Hepatocyte (in vitro differentiated cells): ENCODE measurements at regions not wholly inside any gene's neighbourhood (a gene's known extent, or its start where the extent isn't known, plus 50 kb on each side); places are given as distances from the start of the nearest gene placed in this dataset.

Experiments used
- DNase-seq: peaks from one replicate; pipeline ENCODE4 v3.0.0-alpha.2; 2016; ENCODE audit warnings: low spot score
- H2AFZ ChIP-seq: fragments of 200-600 bp; sonication (generic); 2 replicates; pipeline ENCODE4 v1.6.0; 2016; ENCODE audit warnings: antibody characterized with exemption, mild to moderate bottlenecking
- H3K27ac ChIP-seq: fragments of 200-600 bp; sonication (generic); 2 replicates; pipeline ENCODE4 v1.5.1; 2016; ENCODE audit warnings: mild to moderate bottlenecking
- H3K27me3 ChIP-seq: fragments of 200-600 bp; sonication (generic); 2 replicates; pipeline ENCODE4 v1.6.1; 2016
- H3K36me3 ChIP-seq: fragments of 200-600 bp; sonication (generic); replicated peaks from 2 replicates; pipeline ENCODE4 v1.5.1; 2016; ENCODE audit warnings: low read depth; ENCODE audit not compliant: insufficient read depth
- H3K4me1 ChIP-seq: fragments of 200-600 bp; sonication (generic); 2 replicates; pipeline ENCODE4 v1.5.1; 2016; ENCODE audit warnings: mild to moderate bottlenecking, moderate library complexity; ENCODE audit not compliant: insufficient read depth
- H3K4me2 ChIP-seq: fragments of 200-600 bp; sonication (generic); 2 replicates; pipeline ENCODE4 v1.6.0; 2016
- H3K4me3 ChIP-seq: fragments of 200-600 bp; sonication (generic); 2 replicates; pipeline ENCODE4 v1.5.1; 2016; ENCODE audit warnings: mild to moderate bottlenecking
- H3K79me2 ChIP-seq: fragments of 200-600 bp; sonication (generic); 2 replicates; pipeline ENCODE4 v1.6.0; 2017; ENCODE audit warnings: mild to moderate bottlenecking
- H3K9me2 ChIP-seq: fragments of 200-600 bp; sonication (generic); replicated peaks from 2 replicates; pipeline ENCODE4 v1.6.0; 2017; ENCODE audit warnings: mild to moderate bottlenecking; ENCODE audit not compliant: insufficient read depth
- H3K9me3 ChIP-seq: fragments of 200-600 bp; sonication (generic); 2 replicates; pipeline ENCODE4 v1.5.1; 2016; ENCODE audit warnings: low read depth, mild to moderate bottlenecking
- H4K20me1 ChIP-seq: fragments of 200-600 bp; sonication (generic); 2 replicates; pipeline ENCODE4 v1.6.0; 2016; ENCODE audit warnings: mild to moderate bottlenecking; ENCODE audit not compliant: insufficient read depth, poor library complexity, severe bottlenecking
- EZH2 ChIP-seq: fragments of 200-600 bp; sonication (generic); IDR thresholded peaks from 2 replicates; pipeline ENCODE4 v1.6.1; 2016; ENCODE audit warnings: antibody characterized with exemption, mild to moderate bottlenecking, borderline replicate concordance
- EZH2phosphoT487 ChIP-seq: fragments of 200-600 bp; sonication (generic); IDR thresholded peaks from one replicate; pipeline ENCODE4 v1.6.1; 2018; ENCODE audit warnings: antibody characterized with exemption, mild to moderate bottlenecking, low read depth, moderate library complexity; ENCODE audit not compliant: unreplicated experiment, severe bottlenecking
- WGBS: methylation state at CpG from one replicate; pipeline ENCODE4 v1.1.6; 2016; ENCODE audit warnings: low lambda C conversion rate; ENCODE audit errors: missing lambda C conversion rate; 5-methylcytosine and 5-hydroxymethylcytosine counted together
- TF ChIP-seq, protein P1 (sequence below): fragments of 200-600 bp; sonication (generic); IDR thresholded peaks from 2 replicates; pipeline ENCODE4 v1.5.1; 2016; ENCODE audit warnings: antibody characterized with exemption, mild to moderate bottlenecking; ENCODE audit not compliant: poor library complexity

DNA sequence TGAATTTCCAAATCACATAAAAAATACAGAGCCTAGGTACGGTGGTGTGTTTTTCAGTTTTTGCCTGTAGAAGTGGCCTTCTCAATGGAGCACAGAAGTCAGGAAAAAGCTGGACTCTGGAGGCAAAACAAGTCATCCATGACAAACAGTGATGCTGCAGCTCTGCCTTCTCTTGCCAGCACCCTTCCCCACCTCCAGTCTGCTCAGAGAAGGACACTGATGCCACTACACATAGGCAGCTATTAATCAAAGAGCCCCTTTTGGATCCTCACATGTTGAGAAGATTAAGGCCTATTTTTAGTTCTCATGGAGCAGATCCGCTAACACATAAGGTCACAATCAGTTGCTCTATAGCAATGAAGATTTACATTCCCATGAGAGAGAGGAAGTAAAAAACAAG, 181.6 kb upstream of the GALNT5 start:
- TF ChIP-seq, protein P1, sequence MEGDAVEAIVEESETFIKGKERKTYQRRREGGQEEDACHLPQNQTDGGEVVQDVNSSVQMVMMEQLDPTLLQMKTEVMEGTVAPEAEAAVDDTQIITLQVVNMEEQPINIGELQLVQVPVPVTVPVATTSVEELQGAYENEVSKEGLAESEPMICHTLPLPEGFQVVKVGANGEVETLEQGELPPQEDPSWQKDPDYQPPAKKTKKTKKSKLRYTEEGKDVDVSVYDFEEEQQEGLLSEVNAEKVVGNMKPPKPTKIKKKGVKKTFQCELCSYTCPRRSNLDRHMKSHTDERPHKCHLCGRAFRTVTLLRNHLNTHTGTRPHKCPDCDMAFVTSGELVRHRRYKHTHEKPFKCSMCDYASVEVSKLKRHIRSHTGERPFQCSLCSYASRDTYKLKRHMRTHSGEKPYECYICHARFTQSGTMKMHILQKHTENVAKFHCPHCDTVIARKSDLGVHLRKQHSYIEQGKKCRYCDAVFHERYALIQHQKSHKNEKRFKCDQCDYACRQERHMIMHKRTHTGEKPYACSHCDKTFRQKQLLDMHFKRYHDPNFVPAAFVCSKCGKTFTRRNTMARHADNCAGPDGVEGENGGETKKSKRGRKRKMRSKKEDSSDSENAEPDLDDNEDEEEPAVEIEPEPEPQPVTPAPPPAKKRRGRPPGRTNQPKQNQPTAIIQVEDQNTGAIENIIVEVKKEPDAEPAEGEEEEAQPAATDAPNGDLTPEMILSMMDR: no peak
- no peak for TF ChIP-seq EZH2phosphoT487
- TF ChIP-seq EZH2: no peak
- no peaks in the 10 kb centered on the region for H3K36me3 ChIP-seq
- no peaks in the 10 kb centered on the region for H3K27me3 ChIP-seq
- no peaks in the 10 kb centered on the region for H3K9me3 ChIP-seq
- H3K9me2 ChIP-seq: no peaks in the 10 kb centered on the region
- no peak overlapping the region for H2AFZ ChIP-seq
- WGBS: 90% methylated on average over 2 of the region's 2 CpGs
- H4K20me1 ChIP-seq: no peaks in the 10 kb centered on the region
- no peak overlapping the region for H3K27ac ChIP-seq
- H3K4me1 ChIP-seq: no peaks in the 10 kb centered on the region
- H3K4me3 ChIP-seq: no peak overlapping the region
- no peak overlapping the region for H3K4me2 ChIP-seq
- no peaks in the 10 kb centered on the region for H3K79me2 ChIP-seq
- DNase-seq: no peak

DNA sequence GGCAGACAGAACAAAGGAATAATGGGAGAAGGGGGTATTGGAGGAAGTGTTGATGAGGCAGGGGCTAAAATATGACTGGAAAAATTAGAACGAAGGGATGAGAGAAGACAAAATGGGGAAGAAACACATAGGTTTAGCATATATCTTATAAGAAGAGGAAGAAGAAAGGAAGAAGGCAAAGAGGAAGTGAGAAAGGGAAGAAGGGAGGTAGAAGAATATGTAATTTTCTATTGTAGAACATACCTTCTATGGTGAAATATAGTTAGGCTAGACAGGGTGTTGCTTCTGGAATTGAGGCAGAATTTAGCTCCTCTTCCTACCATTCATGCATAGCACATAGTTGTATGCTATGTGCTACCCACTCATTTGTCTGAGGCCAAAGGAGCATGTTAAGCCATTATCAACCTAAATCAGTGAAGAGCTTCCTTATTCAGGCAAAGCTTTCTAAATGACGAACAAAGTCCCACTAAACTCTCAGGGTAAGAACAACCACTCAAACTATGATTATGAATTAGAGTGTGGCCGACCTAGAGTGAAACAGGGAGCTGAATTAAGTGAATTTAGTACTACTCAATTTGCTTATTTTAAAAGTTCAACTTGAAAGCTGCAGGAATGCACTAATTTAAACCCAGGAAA, 180.9 kb upstream of the GALNT5 start:
- Histone ChIP-seq H4K20me1 (no peaks in the 10 kb centered on the region), H3K4me3 (no peak overlapping the region), H3K27me3 (no peaks in the 10 kb centered on the region), H3K4me1 (no peaks in the 10 kb centered on the region), H3K9me2 (no peaks in the 10 kb centered on the region), H3K9me3 (no peaks in the 10 kb centered on the region), H3K36me3 (no peaks in the 10 kb centered on the region), H3K4me2 (no peak overlapping the region), H3K79me2 (no peaks in the 10 kb centered on the region), H2AFZ (no peak overlapping the region), H3K27ac (no peak overlapping the region)
- TF ChIP-seq, protein P1: no peak
- TF ChIP-seq EZH2: no peak
- no peak for TF ChIP-seq EZH2phosphoT487
- 87% methylated on average over 3 of the region's 3 CpGs for WGBS
- DNase-seq: no peak

DNA sequence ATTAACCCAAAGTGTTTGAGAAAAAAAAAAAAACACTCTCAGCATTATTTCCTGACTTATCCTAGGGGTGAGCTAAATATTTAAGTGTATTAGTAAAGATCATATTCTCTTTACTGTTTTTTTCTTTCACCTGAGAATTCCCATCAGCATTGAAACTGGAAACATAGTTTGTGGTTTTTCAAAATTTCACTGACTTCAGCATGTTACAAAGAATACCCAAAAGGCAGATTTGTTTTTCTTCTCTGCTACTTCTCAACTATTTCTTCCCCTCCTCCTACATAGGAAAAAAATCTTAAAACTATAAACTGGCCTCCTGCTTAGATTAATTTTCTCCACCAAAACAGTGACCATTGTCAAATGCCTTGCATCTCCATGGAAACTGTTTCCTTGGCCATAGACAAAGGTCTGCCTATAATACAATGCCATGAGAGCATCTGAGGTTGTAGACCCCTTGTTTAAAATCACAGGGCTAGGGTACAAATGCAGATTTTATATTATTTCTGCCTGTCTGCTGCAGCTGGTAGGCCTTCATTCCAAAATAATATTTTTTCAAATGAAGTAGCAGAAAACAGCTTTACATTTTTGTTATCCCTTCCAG, 179.7 kb upstream of the GALNT5 start:
- H3K4me3 ChIP-seq: no peak overlapping the region
- H3K9me3 ChIP-seq: no peaks in the 10 kb centered on the region
- no peaks in the 10 kb centered on the region for H3K27me3 ChIP-seq
- H4K20me1 ChIP-seq: no peaks in the 10 kb centered on the region
- H3K27ac ChIP-seq: no peak overlapping the region
- H3K36me3 ChIP-seq: no peaks in the 10 kb centered on the region
- TF ChIP-seq EZH2: no peak
- TF ChIP-seq EZH2phosphoT487: no peak
- TF ChIP-seq, protein P1: no peak
- no peaks in the 10 kb centered on the region for H3K79me2 ChIP-seq
- no peak overlapping the region for H2AFZ ChIP-seq
- no peak for DNase-seq
- H3K4me2 ChIP-seq: no peak overlapping the region
- no peaks in the 10 kb centered on the region for H3K9me2 ChIP-seq
- no peaks in the 10 kb centered on the region for H3K4me1 ChIP-seq

DNA sequence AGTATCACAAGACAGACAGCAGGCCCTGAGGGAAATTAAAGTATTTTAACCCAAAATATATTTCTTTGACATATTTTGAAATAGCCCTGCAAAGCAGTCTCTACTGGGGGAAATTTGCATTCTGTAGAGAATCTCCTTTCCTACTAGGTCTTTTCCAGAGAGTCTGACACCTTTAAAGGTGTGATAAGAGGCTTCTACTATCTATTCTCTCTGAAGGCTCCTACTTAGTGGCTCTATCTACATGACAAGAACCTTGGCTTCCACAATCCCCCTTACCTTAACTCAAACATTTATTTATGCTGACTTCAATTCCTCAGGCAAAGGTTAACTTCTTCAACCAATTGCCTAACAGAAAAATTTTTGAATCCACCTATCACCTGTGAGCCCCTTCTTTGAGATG, 174.6 kb upstream of the GALNT5 start:
- H3K36me3 ChIP-seq: no peaks in the 10 kb centered on the region
- no peaks in the 10 kb centered on the region for H3K9me2 ChIP-seq
- no peaks in the 10 kb centered on the region for H4K20me1 ChIP-seq
- no peaks in the 10 kb centered on the region for H3K27me3 ChIP-seq
- H3K9me3 ChIP-seq: no peaks in the 10 kb centered on the region
- H3K4me2 ChIP-seq: no peak overlapping the region
- H2AFZ ChIP-seq: no peak overlapping the region
- no peak for DNase-seq
- TF ChIP-seq, protein P1: no peak
- TF ChIP-seq EZH2: no peak
- TF ChIP-seq EZH2phosphoT487: no peak
- H3K4me1 ChIP-seq: no peaks in the 10 kb centered on the region
- H3K27ac ChIP-seq: no peak overlapping the region
- H3K79me2 ChIP-seq: no peaks in the 10 kb centered on the region
- H3K4me3 ChIP-seq: no peak overlapping the region
